GM13977 (cell line): ENCODE measurements at regions not wholly inside any gene's neighbourhood (a gene's known extent, or its start where the extent isn't known, plus 50 kb on each side); places are given as distances from the start of the nearest gene placed in this dataset.

Experiments used
- DNase-seq: peaks from one replicate; pipeline ENCODE4 v3.0.0; 2012; ENCODE audit warnings: low spot score
- CTCF ChIP-seq: IDR thresholded peaks from 2 replicates; pipeline ENCODE4 v1.5.1; 2012; ENCODE audit warnings: mild to moderate bottlenecking, control low read depth; ENCODE audit not compliant: insufficient read depth; ENCODE audit errors: extremely low read depth, missing control alignments
- in situ Hi-C: fragments of 300-500 bp; cut with MboI; formaldehyde crosslinking; loops from one replicate; pipeline ENCODE4 v1.12.0; 2022; ENCODE audit warnings: low sequenced_read_pairs, low pct_unique_long_range_greater_than_20kb, mixed read lengths, inconsistent platforms; ENCODE audit not compliant: unreplicated experiment

GRCh38 chr19:28933039-28933438 lies 279.9 kb downstream of the UQCRFS1 start:
- DNase-seq: no peak
- in situ Hi-C loops: no loop called here
- no peak for TF ChIP-seq CTCF

GRCh38 chr19:28932446-28932845 lies 280.5 kb downstream of the UQCRFS1 start:
- in situ Hi-C loops: no loop called here
- TF ChIP-seq CTCF: no peak
- no peak for DNase-seq

GRCh38 chr19:28929006-28929405 lies 283.9 kb downstream of the UQCRFS1 start:
- no peak for TF ChIP-seq CTCF
- in situ Hi-C loops: no loop called here
- DNase-seq: no peak

- in situ Hi-C loops: no loop called here
- TF ChIP-seq CTCF: no peak
- DNase-seq: no peak
Observed at GRCh38 chr19:28927456-28927855, 285.5 kb downstream of the UQCRFS1 start.

GRCh38 chr19:28920269-28921066 lies 292.5 kb downstream of the UQCRFS1 start:
- no peak for DNase-seq
- in situ Hi-C loops: no loop called here

GRCh38 chr19:28917621-28918020 lies 295.3 kb downstream of the UQCRFS1 start:
- in situ Hi-C loops: no loop called here
- DNase-seq: no peak
- TF ChIP-seq CTCF: no peak

More at GRCh38 chr19:28920269-28921066, 292.5 kb downstream of the UQCRFS1 start:
- no peak for TF ChIP-seq CTCF
